ENCODE measurements at regions not wholly inside any gene's neighbourhood (a gene's known extent, or its start where the extent isn't known, plus 50 kb on each side); places are given as distances from the start of the nearest gene placed in this dataset.
"Not testable (repeated sequence)": the region's sequence is repeated elsewhere in the genome, so short reads cannot be mapped to it uniquely, and the experiment has no call there.

DNA sequence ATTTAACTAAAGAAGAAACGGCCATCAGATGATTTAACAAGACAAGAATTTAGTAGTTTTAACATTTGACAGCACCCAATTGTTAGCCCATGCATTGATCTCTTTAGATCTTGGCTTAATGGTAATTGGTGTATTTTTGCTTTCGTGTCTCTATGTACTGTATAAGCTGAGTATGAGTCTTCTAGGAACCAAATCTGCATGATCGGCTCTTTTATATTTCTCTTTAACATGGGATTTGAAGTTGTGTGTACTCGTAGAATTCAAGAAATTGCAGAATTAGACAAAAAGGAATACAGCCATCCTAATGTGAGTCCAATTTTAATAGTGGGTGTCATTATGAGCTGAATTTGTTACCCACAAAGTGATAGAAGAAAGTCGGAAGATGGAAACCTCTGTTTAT lies 438.9 kb upstream of the WWC1 start:
- DNase-seq: no peak

DNA sequence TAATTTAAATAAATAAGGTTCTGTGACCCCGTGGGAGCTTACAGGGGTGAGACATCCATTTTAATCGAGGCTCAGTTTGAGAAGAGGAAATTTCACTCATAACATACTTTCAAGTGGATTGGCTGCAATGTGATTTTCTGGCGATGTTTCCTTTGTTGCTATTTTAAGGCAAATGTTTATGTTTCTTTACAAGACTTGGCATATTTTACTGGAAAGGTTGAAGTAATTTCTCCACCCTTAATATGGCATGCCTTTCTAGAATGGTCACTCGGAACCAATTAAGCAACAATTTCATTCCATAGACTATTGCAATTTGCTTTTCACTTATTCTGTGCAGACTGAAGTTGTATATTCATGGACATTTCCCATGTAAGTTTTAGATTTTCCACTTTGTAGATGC lies 438.0 kb upstream of the WWC1 start:
- no peak for DNase-seq

DNA sequence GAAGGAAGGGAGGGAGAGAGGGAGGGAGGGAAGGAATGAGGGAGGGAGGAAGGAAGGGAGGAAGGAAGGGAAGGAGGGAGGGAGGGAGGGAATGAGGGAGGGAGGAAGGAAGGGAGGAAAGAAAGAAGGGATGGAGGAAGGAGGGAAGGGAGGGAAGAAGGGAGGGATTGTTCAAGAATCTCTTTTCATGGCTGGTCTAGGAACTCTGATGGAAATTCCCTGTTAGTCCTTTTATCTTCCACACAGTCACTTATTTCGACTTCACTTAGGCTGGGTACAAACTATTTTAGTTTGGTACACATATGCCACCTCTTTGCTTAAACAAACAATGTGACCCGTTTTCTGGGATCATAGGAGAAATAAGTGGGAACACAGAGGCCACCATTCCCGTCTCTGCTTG lies 435.6 kb upstream of the WWC1 start:
- DNase-seq: no peak

DNA sequence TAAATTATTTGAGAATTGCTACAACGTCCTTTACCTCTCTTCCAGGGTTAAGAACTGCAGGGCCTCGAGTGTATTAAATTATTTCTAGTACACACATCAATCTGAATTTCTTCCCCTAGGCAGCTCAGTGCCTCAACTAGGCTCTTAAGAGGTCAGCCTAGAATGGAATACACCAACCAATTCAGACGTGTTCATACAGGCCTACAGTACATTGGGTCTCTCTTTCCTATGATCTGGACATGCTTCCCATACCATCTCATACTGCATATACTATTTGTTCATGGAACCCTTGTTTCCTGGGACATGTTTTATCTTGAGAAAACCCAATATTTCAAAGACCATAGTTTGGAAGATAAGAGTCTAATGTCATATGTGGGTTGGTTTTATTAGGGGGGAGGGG lies 434.1 kb upstream of the WWC1 start:
- DNase-seq: no peak

DNA sequence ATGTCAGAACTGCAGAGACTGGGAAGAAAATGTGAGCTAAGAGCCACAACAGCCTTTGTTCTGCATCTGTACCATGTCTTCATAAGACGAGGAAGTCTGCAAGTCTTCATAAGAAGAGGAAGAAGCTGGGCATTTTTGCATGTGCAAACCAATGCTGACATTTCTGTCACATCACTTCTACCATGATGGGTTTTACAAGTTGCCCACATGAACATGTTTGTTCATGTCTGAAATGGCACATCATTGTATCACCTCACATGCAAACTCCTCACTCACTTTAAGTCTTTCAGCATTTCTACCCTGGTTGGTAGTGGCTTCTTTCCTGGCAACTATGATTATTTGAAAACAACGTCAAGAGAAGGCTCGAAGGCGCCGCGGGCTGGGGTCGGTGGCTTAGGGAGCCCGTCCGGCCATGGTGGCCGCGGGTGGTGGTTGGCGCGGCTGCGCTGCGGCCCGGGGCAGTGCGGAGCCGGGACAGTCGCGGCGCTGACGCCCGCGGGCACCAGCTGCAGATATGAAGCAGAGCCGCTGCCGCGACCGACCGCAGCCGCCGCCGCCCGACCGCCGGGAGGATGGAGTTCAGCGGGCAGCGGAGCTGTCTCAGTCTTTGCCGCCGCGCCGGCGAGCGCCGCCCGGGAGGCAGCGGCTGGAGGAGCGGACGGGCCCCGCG lies 433.1 kb upstream of the WWC1 start:
- not testable (repeated sequence) for DNase-seq

DNA sequence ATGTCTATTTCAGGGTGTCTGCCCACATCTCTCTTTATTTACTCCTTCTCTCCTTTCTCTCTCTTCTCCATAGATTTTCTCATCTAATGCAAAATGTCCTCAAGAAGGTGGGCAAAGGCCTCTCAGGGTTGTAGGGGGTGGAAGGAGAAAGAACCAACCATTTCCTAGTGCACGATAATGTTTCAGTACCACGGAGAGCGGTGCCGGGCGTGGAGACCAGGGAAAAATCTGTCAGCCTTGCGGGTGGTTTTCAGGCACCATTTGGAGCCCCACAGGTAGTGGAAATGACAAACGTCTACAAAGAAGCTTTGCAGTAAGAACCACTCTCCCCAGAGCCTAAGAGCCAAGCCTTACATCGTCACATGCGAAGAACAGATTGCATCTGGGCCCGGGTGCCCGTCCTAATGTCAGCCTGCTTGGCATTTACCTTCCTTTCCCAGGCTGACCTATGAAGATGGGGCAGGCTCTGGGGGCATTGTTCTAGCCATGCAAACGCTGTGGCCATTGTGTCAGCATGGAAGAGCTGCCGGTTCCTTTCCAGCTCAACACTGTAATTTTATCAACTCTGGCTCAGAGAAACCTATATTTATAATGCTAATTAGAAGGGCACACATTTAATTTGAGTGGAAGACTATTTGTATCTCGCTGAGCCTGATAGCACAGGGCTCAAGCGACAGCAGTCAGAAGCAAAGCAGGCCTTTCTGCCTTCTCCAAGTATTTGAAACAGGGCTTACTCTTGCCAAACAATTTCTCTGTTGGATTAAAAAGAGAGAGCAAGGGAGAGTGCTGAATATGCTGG lies 430.1 kb upstream of the WWC1 start:
- no peak for DNase-seq

DNA sequence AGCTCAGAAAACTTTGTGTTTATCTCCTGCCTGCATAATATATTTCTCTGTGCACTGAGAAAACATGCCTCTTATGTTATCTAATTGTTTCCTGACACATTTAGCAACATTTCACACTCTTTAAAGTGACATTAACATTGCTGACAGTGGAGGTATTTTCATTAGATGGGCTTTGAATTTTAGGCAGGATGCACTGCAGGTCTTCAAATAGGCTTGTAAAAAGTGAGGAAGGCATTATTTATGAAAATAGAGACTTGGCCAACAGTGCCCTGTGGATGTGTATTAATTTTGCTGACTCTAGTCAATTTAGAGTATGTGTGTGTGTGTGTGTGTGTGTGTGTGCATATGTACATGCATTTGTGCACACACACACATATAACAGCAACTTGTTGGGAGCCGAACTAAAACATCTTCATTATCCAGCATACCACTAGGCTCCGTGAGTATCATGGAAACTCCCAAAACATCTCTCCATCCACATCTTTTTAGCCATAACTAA lies 429.5 kb upstream of the WWC1 start:
- no peak for DNase-seq

DNA sequence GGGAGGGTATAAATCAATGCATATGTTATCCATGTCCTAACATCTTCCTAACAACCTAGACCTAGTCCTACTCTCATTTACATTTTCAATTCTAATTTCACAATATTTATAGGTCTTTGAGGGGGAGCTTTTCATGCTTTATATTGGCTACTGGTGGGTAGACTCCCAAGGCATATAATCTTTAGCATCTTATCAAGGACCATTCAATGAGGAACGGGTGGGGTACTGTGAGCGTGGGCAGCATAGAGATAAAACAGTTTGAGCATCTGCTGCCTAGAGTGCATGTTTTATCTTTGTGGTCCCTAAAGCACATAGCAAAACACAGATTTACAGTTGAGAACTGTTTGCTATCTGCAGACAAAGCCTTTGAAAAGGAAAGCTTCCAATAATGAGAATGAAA lies 427.6 kb upstream of the WWC1 start:
- DNase-seq: no peak

DNA sequence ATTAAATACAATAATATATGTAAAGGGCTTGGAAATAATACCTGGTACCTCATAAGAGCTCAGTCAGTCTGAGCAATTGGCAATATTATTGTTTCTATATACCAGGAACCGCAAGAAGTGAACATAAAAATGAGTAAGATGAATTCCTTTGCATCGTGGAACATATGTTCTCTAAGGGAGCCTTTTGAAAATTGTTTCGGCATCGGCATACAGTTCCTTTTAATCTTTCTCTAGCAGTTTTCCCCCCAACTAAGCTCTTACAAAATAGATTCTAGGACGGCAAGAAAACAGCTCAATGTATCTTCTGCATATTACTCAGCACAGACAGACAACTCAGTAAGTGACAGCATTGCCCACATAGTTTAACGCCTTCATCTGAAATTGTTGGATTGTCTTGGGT lies 426.6 kb upstream of the WWC1 start:
- no peak for DNase-seq

DNA sequence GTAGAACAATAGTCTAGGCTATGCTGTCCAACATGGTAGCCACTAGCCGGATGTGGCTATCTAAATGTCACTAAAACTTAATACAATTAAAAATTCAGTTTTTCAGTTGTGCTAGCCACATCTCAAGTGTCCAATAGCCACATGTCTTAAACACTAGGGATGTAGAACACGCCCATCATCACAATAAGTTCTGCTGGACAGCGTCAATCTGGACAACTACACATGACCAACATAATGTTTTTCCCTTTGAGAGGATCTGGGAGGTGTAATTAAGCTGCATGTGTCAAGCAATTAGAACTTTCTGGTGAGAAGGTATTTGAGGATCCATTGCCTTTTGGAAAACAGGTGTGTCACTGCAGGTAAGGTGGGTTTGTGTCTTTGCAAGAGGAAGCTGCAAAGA lies 424.6 kb upstream of the WWC1 start:
- DNase-seq: no peak

DNA sequence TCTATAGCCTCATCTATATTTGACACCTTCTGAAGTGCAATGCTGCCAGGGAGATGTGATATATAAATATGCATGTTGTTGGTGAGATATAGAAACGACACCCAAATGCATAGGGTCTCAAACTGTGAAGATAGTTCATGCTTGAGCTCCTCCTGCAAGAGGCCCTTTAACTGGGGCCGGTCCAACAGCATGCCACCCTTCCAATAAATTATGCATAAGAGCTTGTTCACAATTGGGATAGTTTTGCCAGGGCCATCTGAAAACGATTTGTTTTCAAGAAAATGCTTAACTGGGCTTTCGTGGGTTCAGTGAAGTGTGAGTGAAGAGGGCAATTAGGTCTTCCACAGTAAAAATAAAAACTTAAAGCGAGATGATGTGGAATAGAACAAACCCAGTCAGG lies 424.2 kb upstream of the WWC1 start:
- no peak for DNase-seq

DNA sequence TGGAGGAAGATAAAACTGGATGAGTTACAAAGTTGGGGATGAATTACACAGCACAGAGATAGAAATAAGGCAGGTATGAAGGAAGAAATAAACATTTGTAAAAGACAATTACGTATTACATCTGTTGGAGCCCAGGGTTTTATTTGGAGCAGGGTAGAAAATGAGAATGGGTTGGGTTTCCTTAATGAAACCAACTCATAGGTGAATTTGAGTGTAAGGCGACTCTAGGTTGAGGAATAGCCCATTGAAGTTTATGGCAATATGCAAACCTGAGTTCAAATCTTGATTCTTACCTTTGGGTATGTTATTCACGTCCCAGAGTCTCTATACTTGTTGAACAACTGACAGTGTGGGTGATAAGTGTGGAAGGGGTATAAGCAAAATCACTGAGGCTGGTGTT lies 422.3 kb upstream of the WWC1 start:
- no peak for DNase-seq

DNA sequence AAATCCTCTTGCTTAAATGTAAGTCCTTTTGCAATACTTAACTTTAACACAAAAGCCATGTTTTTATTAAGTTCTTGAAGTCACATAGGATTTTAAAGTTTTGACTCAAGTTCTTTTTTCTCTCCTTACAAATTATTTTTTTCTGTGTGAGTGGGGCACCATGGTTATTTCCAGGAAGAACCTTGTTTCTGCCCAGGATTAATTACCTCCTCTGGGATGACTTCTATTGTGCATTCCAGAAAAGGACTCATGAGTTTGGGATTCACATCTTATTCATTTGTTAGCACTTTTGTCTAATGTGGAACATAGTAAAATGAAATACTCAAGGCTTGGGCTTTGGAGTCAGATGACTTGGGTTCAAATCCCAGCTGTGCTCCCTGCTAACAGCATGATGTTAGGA lies 421.4 kb upstream of the WWC1 start:
- DNase-seq: no peak

DNA sequence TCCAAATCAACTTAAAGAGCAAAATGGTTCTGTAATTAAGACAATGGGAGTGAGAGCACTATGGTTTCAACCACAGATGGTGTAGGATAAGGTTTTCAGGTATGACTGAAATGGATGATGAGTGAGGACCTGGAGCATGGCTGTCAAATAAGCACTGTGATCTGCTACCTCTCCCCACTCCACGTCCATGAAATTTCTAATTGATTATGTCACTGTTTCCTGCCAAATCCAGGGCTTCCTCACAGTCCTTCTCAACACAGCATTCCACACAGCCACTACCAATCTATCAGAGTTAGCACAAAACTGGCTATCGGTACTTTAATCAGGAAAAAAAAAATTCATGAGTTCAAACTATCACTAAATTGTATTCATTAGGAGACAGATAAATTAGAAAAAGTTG lies 420.4 kb upstream of the WWC1 start:
- no peak for DNase-seq

DNA sequence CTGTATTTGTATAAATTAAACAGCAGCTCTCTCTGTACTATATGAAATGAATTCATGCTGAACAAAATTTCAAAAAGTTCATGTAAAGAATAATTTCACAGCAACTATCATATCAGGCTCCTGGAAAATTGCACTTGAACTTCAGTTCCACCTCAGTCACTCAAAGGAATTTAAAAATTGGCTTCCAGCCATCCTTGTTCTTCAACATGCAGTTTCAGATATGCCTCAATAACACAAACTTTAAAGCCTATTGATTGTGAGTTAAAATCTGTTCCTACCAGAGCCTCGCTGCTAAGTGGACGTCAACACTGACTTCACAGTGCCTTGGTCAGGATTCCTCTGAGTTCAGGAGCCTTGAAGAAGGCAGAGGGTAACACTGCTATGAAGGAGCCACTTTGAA lies 418.7 kb upstream of the WWC1 start:
- no peak for DNase-seq

DNA sequence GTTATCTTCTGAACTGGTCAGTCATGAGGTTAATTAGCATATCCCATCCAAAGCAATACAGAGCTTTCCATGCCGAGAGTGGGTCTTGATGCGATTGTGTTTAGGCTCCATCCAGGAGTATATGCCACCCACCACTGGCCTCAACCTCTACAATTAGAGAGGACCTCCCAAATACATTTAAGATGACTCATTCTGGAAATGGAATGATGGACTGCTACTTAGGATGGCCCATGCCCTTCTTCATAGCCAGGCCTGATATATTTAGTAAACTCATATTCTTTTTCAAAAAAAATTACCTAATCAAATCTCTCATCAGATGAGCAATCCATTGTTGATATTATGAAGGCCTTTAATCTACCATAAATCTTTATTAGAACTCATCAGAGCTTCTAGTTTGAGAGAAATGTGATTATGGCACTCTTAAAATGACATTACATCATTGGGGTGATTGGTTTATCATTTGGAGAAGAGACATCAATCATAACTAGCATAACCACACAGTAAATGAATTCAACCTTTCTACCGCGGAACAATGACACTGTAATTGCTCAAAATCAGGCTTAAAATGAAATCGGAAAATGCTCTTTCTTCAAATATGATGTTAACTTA lies 414.2 kb upstream of the WWC1 start:
- no peak for DNase-seq

DNA sequence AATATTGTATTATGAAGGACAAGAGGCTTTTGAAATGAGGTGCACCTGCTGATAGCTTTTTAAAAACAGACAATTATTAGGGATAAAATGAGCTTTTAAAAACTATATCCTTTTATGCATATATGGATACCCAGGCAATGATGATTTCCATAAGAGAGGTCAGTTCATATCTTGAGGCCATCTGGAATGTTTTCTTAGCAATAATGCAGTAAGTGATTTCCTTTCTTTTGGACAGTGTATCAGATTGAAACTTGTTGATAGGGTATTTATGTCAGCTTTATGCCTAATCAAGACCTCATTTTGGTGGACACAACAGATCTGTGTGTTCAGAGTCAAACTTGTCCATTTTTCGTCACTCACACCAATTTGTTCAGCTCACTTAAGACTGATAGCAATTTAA lies 413.5 kb upstream of the WWC1 start:
- no peak for DNase-seq

DNA sequence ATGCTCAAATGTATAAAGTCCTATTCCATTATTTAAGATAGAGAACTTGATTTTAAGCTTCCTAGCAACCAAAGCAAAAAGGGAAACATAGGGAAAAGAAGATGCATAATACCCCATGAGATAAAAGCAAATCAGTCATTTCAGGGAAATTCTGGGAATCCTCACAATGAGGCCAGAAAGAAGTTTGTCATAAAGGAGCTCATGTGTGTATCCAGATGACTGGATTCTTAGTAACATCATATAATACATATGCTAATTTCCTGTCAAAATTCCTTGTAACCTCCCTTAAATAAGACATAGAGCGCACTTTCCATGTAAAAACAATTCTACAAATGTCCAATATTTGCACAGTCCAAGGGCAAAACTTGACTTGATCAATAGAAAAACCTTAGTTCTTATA lies 411.0 kb upstream of the WWC1 start:
- no peak for DNase-seq

DNA sequence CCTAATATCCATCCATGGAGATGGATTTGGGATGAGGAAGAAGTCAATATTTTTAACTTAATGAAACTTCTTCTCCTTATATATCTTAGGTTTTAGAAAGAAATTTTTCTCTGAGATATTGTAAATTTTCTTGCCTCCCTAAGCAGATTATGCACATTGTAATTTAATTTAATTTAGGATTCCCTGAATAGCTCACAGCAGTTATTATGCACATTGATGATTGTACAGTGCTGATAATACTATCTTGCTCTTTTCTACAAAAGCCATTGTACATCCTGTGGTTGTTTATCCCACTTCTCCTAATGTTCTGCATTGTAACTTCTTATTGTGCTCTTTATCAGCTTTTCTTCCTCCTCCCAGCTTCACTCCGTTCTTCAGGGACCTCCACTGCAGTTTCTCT lies 410.4 kb upstream of the WWC1 start:
- DNase-seq: no peak

DNA sequence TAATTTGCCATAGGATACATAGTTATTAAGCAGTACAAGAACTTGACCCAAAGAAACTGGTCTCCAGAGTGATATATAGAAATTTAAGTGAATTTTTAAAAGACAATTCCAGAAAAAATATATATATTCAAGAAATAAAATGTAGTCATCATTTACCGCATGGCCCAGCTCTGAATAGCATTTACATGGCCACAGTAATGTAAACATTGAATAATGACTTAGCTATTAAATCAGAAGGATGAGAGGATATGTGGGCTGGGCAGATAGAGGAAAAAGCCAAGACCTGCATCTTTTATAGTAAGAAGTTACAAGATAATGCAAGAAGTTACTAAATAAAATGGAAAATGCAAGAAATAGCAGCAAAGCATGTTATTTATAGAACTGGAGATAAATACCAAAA lies 405.2 kb upstream of the WWC1 start:
- DNase-seq: no peak

DNA sequence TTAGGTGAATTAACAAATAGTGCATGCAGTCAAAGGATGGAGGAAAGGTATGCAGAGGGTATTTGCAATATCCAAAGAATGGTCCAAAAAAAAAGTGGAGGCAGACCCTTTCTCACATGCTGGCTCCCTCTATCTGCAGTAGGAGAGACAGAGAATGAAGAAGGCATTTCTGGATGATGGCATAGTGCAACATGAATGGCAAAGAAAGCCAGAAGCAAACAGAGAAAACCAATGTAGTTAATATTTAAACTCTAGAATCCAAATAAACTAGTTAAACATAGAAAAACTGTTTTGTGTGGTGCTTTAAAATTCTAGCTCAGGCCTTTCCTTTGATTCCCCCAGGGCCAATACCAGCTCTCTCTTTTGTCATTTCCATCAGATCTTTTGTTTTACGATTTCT lies 403.1 kb upstream of the WWC1 start:
- DNase-seq: no peak

DNA sequence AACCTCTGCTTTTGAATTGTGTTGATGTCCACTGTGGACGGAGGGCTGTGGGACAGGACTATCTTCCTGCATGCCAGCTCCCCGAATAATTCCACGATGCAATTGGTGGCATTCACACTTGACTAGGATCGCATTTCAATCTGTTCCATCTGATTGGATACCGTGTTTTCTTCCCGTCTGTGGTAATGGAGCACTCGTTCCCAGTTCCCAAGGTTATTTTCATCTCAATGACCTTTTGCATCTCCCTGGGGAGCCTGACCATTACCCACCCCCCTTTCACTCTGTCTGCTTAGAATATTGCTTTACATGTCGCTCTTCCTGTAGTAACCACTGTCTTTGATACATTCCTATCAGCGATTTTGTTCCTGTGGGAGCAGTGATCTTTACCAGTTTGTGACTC lies 402.2 kb upstream of the WWC1 start:
- DNase-seq: no peak

DNA sequence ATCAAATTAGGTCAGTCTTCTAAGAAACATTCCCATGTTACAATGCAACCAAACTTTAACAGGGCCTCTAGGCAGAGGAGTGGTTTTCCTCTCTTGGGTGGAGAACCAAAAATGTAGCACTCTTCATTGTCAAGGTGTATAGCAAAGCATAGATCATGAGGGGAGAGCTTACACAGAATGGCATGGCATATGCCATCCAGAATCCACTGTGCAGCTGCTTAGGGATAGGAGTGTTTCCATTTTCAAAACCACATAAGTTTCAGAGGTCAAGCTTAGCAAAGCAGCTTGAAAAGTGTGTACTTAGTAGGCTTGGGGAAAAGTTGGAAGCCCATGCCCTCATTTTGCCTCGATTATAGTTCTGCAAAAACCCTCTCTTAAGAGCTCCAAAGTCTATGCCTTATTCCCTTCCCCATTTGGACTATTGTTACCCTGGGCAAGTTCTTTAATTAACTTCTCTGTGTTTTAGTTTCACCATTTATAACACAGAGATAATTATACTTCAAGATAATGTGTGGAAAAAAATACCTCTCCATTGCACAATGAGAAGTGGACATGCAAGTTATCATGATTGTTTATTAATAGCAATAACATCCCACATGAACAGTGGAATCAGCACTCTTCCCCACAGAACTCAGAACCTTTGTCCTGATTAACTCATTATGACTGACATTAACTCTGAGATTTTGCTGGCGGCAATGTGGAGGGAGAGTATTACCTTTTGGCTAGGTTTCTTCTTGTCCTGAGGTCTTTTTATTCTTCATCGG lies 398.9 kb upstream of the WWC1 start:
- DNase-seq: no peak

DNA sequence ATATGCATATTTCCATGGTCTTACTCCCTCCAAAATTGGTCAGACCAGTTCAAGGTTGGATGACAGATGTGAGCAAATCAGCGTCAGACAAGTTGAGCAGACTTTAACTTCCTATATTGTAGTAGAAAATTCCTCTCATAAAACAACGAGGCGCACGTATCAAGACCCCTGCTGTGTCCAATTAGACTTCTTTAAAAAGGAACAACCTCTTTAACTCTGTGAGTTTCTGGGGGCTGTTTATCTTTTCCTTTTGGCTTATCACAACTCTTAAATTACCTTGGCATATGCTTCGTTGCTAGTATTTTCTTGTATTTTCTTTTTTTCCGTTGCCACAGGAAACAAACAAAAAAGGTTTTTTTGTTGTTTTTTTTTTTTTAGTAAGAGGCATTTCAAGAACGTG lies 398.2 kb upstream of the WWC1 start:
- no peak for DNase-seq

Data from activated CD4-positive, alpha-beta T cell treated with anti-CD3 and anti-CD28 coated beads for 1 hour (primary cell).